Stomach (tissue), 4 donors: ENCODE measurements at regions not wholly inside any gene's neighbourhood (a gene's known extent, or its start where the extent isn't known, plus 50 kb on each side); places are given as distances from the start of the nearest gene placed in this dataset.

Source experiments
- CTCF ChIP-seq, 7 experiments: fragments of 450-650 bp in 4 of 7; fragments of 200-600 bp in 3 of 7; sonication (generic) in 3 of 7; IDR thresholded peaks; one replicate each; pipeline ENCODE4 v1.5.1; 2016 to 2019; ENCODE audit warnings: antibody characterized with exemption in 7 of 7, control low read depth in 2 of 7, mild to moderate bottlenecking in 1 of 7
- EP300 ChIP-seq: sonication (generic); formaldehyde crosslinking; IDR thresholded peaks from one replicate; pipeline ENCODE4 v1.6.1; 2017; ENCODE audit warnings: antibody characterized with exemption
- POLR2A ChIP-seq, 4 donors: fragments of 450-650 bp; IDR thresholded peaks; one replicate each; pipeline ENCODE4 v1.6.1; 2016; ENCODE audit warnings: antibody characterized with exemption in 4 of 4, control low read depth in 2 of 4, mild to moderate bottlenecking in 1 of 4, moderate library complexity in 1 of 4
- POLR2AphosphoS5 ChIP-seq, 3 donors: sonication (generic); formaldehyde crosslinking; IDR thresholded peaks; one replicate each; pipeline ENCODE4 v1.6.1; 2016; ENCODE audit warnings: antibody characterized with exemption in 3 of 3

- TF ChIP-seq POLR2A (IDR thresholded peaks at IDR 0.05) (no peak), POLR2AphosphoS5 (IDR thresholded peaks at IDR 0.05) (no peak), CTCF (IDR thresholded peaks at IDR 0.05) (no peak), EP300 (no peak)
Measured at GRCh38 chr1:218835609-218836008, 338.1 kb upstream of the LYPLAL1 start.
